ENCODE measurements at regions not wholly inside any gene's neighbourhood (a gene's known extent, or its start where the extent isn't known, plus 50 kb on each side); places are given as distances from the start of the nearest gene placed in this dataset.

- TF ChIP-seq EZH2 (IDR thresholded peaks at IDR 0.05) (no peak), POLR2AphosphoS5 (IDR thresholded peaks at IDR 0.05; ENCODE audit: borderline replicate concordance, low read depth, low read length) (no peak)
These were observed 283.4 kb downstream of the TTLL7 start for GRCh38 chr1:83715550-83715949.

Measured in SK-N-MC (cell line).